IPS DF 19.7 (cell line): ENCODE measurements at regions not wholly inside any gene's neighbourhood (a gene's known extent, or its start where the extent isn't known, plus 50 kb on each side); places are given as distances from the start of the nearest gene placed in this dataset.
"Not testable (repeated sequence)": the region's sequence is repeated elsewhere in the genome, so short reads cannot be mapped to it uniquely, and the experiment has no call there.

Experiments used
- DNase-seq: peaks from one replicate; pipeline ENCODE4 v3.0.0-alpha.2; 2013; ENCODE audit warnings: low read depth, low spot score

DNA sequence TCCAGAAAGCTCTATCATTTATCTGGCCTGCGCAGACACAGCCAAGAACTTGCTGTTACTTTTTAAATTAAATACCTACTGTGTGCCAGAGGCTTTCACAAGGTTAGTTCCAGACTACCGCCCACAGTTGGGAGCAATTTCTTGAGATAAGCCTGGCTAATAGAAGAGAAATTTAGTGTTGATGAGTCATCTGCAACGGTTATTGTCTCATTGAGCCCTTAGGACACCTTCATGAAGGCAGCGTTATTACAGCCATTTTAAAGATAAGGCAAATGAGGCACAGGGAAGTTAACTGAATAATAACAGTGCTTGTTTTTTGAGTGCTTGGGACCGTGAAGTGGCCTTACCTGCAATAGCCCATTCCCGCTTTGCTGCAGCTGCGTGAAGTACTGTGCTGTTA, 292.9 kb upstream of the MSX2 start:
- no peak for DNase-seq

GRCh38 chr5:174433098-174433497, 291.3 kb upstream of the MSX2 start:
- no peak for DNase-seq

DNA sequence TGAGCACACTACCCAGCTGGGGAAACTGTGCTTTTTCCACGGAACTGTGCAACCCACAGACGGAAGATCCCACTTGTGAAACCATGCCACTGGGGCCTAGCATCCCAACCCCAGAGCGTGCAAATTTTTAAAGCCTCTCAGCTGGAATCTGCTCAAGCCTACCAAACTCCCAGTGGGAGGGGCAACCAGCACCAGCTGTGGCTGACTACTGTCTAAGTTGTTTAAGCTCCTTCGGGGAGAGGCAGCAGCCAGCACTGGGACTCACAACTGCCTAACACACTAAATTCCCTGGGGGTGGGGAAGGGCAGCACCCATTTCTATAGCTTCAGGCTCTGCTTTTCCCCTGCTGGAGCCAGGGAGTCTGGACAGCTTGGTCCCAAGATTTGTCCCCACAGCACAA, 287.6 kb upstream of the MSX2 start:
- DNase-seq: no peak

DNA sequence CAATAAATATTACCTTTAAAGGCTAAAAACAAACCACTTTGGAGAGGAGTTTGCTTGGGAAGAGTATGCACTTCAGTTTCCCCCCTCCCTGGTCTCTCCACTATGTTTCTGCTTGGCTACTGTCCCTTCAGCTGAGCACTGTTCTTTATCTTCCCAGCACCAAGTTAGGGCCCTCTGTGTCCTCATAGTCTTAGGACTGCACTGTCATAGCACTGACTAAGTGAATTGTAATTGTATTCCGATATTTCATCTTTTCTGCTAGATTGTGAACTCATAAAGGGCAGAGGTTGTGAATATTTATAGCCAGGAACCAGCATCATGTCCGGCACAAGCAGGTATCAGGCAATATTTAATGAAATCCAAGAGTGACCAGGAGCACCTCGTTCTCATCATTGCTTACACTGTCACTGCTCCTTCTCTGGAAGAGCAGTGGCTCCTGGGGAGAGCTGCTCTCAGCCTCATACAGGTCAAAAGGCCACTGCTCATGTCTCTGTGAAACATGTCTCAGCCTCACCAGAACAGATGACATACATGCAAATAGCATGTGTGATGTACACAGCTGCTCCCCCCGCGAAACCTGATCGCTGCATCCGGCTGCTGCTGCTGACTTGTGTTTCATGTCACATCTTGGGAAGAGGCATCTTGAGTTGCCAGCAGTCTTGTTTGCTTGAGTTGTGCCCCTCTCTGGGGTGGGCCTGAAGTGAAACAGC, 279.7 kb upstream of the MSX2 start:
- no peak for DNase-seq

DNA sequence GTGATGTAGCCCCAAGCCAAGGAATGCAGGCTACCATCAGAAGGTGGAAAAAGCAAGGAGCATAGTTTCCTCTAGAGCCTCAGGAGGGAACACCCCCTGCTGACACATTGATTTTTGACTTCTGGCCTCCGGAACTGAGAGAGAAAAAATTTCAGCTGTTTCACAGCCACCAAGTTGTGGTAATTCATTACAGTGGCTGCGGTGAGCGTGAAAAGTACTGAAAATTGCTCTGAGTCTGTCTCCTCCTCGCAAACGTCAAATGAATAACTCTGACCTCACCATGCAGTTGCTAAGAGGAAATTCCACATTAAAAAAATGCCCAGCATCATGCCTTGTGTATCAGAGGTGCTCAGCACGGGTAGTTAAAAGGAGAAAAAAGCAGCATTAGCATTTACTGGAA, 277.9 kb upstream of the MSX2 start:
- no peak for DNase-seq

GRCh38 chr5:174446988-174447387, 277.4 kb upstream of the MSX2 start:
- no peak for DNase-seq

GRCh38 chr5:174448041-174448440, 276.3 kb upstream of the MSX2 start:
- DNase-seq: no peak

GRCh38 chr5:174448662-174449061, 275.7 kb upstream of the MSX2 start:
- no peak for DNase-seq

- DNase-seq: no peak
Observed at GRCh38 chr5:174453690-174454089, 270.7 kb upstream of the MSX2 start.

DNA sequence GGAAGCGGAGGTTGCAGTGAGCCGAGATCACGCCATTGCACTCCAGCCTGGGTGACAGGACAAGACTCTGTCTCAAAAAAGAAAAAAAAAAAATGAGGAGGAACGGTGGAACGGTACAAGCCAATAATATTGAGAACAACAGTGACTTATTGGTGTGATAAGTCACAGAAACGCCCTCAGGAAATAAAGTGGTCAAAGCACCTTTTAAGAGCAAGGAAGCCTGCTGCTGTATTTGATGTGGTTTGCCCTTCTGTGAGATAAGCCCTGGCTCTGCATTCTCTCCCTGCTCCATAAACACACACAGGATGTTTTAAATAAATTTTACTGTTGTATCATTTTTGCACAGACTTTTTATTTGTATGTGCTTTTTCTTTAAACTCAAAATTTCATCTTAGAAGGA, 269.9 kb upstream of the MSX2 start:
- DNase-seq: no peak

- no peak for DNase-seq
Observed at GRCh38 chr5:174454890-174455289, 269.5 kb upstream of the MSX2 start.

DNA sequence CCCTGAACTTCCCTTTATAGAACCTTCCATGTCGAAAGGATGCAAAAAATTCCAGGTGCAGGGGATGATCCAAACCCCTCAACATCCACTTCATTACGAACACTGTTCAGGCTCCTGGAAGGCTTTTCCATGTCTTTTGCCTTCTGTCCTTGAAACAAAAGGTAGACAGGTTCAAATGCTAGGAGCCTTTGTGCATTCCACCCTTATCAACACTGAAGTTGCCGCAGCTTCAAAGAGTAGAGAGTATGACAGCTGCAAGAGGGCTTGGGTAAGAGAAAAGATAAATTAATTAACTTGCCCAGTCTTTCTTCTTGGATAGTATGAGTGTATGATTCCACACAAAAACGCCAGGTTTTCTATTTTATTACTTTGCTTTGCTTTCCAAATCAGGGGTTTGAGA, 269.1 kb upstream of the MSX2 start:
- DNase-seq: no peak

GRCh38 chr5:174457141-174457678, 267.2 kb upstream of the MSX2 start:
- DNase-seq: no peak

- no peak for DNase-seq
Observed at GRCh38 chr5:174459071-174459702, 265.2 kb upstream of the MSX2 start.

GRCh38 chr5:174459832-174460448, 264.4 kb upstream of the MSX2 start:
- DNase-seq: no peak

DNA sequence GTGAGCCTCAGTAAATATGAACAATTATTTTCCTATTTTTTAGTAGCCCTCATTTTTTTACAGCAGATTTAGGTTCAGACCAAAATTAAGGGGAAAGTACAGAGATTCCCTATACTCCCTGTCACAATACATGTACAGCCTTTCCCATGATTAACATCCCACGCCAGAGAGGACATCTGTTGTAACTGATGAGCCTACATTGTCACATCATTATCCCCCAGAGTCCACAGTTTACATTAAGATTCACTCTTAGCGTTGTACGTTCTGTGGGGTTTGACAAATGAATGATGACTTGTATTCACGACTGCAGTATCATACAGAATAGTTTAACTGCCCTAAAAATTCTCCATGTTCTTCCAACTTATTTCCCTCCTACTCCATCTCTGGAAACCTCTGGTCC, 262.3 kb upstream of the MSX2 start:
- no peak for DNase-seq

- no peak for DNase-seq
Observed at GRCh38 chr5:174464504-174465165, 259.7 kb upstream of the MSX2 start.

GRCh38 chr5:174471528-174471927, 252.9 kb upstream of the MSX2 start:
- not testable (repeated sequence) for DNase-seq

- DNase-seq: no peak
Observed at GRCh38 chr5:174472956-174473355, 251.4 kb upstream of the MSX2 start.

DNA sequence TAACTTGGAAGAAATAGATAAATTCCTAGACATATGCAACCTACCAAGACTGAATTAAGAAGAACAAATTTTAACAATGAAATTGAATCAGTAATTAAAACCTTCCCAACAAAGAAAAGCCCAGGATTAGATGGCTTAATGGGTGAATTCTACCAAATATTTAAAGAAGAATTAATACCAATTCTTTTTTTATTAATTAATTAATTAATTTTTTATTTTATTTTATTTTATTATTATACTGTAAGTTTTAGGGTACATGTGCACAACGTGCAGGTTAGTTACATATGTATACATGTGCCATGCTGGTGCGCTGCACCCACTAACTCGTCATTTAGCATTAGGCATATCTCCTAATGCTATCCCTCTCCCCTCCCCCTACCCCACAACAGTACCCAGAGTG, 248.4 kb upstream of the MSX2 start:
- not testable (repeated sequence) for DNase-seq

- DNase-seq: no peak
Observed at GRCh38 chr5:174479325-174479724, 245.1 kb upstream of the MSX2 start.

- DNase-seq: no peak
Observed at GRCh38 chr5:174481737-174482136, 242.6 kb upstream of the MSX2 start.
